Neural cell (in vitro differentiated cells): ENCODE measurements at regions not wholly inside any gene's neighbourhood (a gene's known extent, or its start where the extent isn't known, plus 50 kb on each side); places are given as distances from the start of the nearest gene placed in this dataset.

Experiments used
- EZH2 ChIP-seq: fragments of 200-600, 300-800 bp; shearing (Covaris generic), sonication (generic); IDR thresholded peaks from 2 replicates; pipeline ENCODE4 v1.6.1; 2014; ENCODE audit warnings: antibody characterized with exemption, low read length, borderline replicate concordance, mild to moderate bottlenecking; ENCODE audit not compliant: insufficient read depth, poor library complexity, severe bottlenecking
- POLR2AphosphoS5 ChIP-seq: IDR thresholded peaks from 2 replicates; pipeline ENCODE4 v1.6.1; 2012
- TF ChIP-seq, protein P1 (sequence below): fragments of 450-650 bp; IDR thresholded peaks from 2 replicates; pipeline ENCODE4 v1.5.1; 2014; ENCODE audit warnings: antibody characterized with exemption, mild to moderate bottlenecking, moderate library complexity; ENCODE audit not compliant: poor library complexity, severe bottlenecking

DNA sequence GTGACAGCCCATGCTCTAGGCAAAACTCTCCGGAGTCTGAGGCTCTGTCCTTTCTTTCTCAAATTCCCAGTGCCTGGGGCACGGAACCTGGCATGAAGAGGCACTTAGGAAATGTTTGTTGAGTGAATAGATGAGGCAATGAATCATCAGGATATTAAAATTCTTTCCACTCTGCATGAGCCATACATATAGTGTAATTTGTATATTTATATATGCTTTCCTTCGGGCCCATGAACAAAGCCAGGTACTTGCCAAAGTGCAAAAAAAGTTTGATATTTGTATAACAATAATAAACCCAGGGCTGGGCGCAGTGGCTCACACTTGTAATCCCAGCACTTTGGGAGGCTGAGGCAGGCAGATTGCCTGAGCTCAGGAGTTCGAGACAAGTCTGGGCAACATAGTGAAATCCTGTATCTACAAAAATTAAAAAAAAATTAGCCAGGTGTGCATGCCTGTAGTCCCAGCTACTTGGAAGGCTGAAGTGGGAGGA lies 212.3 kb upstream of the ZNF217 start:
- TF ChIP-seq EZH2 (no peak), POLR2AphosphoS5 (no peak)
- TF ChIP-seq, protein P1, sequence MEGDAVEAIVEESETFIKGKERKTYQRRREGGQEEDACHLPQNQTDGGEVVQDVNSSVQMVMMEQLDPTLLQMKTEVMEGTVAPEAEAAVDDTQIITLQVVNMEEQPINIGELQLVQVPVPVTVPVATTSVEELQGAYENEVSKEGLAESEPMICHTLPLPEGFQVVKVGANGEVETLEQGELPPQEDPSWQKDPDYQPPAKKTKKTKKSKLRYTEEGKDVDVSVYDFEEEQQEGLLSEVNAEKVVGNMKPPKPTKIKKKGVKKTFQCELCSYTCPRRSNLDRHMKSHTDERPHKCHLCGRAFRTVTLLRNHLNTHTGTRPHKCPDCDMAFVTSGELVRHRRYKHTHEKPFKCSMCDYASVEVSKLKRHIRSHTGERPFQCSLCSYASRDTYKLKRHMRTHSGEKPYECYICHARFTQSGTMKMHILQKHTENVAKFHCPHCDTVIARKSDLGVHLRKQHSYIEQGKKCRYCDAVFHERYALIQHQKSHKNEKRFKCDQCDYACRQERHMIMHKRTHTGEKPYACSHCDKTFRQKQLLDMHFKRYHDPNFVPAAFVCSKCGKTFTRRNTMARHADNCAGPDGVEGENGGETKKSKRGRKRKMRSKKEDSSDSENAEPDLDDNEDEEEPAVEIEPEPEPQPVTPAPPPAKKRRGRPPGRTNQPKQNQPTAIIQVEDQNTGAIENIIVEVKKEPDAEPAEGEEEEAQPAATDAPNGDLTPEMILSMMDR: no peak
